HUDEP-2 (cell line): ENCODE measurements at regions not wholly inside any gene's neighbourhood (a gene's known extent, or its start where the extent isn't known, plus 50 kb on each side); places are given as distances from the start of the nearest gene placed in this dataset.
"Not testable (repeated sequence)": the region's sequence is repeated elsewhere in the genome, so short reads cannot be mapped to it uniquely, and the experiment has no call there.

Source experiments
- DNase-seq, 76 experiments: peaks; one replicate each; lab custom pipeline; 2025; ENCODE audit not compliant: unreplicated experiment in 76 of 76; lab: John Stamatoyannopoulos, UW

DNA sequence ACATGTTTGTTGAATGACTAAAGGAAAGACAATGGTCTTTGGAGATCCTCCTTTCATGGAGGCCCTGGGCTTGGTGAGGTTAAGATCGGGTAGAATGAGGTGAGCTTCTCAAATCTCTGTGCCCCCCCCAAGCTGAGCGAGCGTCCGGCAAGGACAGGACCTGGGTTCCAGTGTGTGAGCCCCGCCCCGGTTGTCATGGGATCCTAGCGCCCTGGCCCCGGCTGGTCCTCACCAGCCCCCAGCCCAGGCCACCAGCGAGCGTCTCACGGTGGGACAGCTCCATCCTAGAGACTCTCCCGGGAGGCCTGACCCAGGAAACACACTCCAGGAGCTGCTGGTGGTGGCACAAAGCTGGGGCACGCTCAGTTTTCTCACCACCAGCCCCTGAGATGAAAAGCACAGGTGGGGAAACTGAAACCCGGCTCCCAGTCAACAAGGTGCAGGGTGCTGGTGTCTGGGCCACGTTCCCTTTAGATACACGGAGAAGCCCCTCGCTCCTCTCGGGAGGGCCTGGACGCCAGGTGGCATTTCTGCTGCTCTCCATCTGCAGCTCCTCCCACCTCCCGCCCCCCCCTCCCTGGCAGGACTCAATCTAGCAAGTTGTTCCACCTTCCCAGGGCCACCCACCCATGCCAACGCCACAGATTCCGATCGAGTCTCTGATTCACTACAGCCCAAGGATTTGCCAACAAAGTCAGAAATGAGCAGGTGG, 131.3 kb upstream of the PPP1R26 start:
- DNase-seq, result no peak

DNA sequence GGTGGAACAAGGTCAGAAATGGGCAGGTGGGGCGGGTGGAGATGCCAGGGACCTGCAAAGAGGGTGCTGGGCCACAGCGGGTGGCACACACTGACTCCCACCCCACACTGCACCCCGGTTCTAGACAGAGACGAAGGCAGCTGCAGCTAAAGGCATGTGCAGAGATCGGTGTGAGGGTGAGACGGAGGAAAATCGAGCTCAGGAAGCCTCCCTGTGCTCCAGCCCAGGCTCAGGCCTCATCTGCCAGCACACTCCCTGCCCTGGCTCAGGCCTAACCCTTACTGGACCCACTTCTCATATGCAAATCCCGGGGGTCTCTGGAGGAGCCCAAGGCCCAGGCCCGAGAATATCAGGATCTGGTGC, 130.8 kb upstream of the PPP1R26 start:
- no peak for DNase-seq

DNA sequence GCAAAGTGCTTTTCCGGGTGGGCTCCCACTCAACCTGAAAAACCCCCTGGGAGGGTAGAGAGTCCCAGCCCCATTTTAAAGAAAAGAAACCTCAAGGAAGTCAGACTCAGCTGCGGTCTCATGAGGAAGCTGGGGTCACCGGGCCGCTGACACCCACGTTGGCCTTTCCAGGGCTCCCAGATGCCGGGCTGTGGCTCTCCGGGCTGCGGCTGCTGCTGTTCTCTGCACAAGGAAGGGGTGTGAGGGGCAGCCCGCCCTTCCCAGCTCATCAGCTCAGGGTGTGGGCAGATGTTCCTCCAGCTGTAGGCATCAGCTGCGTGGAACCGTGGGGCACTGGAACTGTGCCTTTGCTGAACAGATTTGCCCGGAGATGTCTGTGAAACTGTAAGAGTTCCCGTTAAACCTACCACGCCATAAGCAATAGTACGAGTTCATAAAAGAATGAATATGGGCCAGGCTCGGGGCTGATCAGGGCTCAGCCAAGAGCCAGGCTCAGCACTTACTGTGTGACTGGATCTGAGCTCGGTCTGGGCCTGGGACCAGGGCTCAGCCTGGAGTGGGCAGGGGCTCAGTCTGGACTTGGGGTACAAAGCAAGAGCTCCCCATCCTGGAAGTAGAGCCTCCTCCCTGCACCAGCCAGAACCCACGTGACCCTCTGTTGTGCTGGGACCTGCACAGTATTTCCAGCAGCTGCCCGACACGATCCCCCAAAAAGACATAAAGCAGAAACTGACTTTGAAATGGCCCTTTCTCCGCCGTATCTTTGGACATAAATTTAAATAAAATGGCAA, 130.2 kb upstream of the PPP1R26 start:
- no peak for DNase-seq

DNA sequence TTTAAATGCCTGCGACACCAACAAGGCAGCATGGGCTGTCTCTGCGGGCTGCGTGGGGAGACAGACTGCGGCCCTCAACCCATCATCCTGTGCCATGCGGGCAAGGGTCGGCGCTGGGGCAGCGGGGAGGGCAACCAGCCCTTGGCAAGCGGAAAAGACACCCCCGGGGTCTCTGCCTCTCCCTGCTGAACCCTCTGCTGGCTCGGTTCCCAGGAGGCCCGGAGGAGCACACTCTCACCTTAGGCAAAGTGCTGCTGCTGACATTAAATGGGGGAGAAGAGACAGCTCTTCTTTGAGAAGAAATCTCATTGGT, 129.6 kb upstream of the PPP1R26 start:
- DNase-seq, result no peak

DNA sequence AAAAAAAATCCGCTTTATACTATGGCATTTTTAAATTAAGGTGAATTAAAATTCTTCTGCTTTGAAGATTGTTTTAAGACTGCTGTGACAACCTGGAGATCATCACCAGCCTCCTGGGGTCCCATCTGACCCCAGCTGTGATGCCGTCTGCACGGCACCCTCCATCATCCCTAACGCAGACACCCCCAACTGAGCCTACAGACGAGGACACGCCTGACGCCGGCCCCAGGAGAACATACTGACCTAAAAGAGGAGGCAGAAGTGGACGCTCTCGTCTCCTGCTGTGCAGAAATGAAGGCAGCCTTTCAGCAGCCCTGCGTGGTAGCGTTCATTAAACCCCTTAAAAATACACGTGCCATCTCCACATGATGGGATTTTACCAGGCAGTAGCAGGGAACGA, 125.6 kb upstream of the PPP1R26 start:
- no peak for DNase-seq

DNA sequence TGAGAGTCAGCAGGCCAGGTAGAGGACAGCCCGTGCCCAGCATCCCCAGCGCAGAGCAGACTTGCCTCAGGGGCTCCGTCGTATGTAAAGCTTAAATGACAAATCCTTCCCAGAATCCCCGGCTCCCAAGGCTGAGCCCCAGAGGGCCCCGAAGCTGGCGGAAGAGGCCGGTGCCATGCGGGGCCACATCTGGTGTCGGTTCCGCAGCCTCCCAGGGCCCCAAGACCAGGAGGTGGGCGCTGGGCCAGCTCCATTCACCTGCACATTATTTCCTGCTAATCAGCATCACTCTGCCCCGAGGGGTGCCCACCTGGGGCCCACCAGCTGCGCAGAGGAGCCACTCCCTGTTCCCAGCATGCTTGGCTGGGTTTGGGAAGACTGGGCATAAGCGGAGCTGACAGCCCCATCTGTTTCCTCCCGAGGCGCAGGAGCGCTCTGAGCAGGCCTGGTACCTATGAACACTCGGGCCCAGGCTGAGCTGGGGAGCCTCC, 124.0 kb upstream of the PPP1R26 start:
- no peak for DNase-seq

DNA sequence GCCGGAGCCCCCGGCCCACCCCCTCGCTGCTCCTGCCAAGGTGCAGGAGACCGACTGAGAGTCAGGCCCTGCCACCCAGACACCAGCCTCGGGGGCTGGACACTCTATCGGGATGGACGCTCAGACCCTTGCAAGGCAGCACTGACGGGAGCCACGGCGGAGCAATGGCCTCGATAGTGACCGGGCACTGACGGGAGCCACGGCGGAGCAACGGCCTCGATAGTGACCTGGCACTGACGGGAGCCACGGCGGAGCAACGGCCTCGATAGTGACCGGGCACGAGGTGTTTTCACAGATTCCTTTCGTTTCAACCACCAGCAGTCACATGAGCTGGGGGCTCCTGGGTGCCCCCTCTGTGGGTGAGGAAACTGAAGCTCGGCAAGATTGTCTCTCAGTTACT, 123.6 kb upstream of the PPP1R26 start:
- no peak for DNase-seq

DNA sequence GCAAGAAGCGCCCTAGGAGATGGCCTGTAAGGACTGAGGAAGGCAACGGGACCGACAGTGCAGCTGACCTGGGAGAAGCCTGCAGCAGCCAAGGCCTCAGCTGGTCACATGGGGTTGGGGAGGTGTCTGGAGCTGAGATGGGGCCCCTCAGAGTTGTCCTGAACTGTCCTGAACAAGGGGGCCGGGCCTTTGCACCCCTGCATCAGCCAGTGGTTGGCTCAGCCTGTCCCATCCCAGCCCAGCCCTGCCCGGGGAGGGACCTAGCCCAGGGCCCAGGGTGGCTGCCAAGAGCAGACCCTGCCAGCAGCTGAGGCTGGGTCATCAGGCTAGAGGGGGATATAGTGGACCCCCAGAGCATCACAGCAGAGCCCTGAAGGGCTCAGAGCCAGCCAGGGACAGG, 122.8 kb upstream of the PPP1R26 start:
- DNase-seq, result no peak

DNA sequence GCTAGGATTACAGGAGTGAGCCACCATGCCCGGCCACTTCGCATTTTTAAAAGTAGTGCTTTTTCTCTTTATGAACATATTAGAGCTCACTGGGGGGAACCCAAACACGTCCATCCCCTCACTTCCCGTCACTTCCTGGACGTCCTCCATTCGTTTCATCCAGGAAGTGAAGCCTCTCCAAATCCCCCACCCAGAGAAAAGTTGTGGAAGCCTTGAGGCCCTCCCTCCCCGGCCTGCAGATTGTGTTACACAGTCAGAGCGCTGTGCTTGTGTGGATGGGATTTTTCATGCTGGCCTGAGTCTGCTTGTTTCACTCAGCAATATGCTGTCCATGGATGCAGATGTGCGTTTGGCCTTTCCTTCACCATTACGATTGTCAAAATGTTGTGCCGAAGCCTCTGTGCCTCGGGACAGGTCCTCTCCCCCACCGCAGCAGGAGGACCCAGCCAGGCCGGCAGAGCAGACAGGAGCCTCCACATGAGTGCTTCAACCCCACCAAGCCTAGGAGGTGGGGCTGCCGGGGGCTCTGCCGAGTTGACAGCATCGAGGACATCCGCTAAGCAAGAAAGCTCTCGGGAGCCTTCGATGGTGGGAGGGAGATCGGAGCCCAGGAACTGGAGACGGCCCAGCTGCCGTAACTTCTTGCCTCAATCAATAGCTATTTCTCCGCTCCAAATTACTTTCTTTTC, 121.6 kb upstream of the PPP1R26 start:
- DNase-seq, result no peak

DNA sequence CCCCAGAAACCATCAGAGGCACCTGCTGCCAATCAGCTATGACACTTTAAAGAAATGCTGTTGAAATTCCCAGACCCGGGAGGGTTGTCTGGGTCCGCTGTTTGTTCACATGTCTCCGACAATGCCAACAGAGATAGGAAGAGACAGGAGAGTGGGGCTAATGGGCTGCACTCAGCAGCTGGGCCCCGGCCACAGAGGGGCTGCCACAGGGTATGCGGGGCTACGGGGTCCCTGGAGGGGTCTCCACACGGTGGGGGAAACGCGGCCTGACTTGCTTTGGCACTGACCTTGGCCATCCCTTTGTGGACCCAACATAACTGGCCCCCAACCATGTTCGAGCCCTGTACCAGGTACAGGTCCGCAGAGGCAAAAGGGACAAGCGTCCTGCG, 121.0 kb upstream of the PPP1R26 start:
- no peak for DNase-seq

DNA sequence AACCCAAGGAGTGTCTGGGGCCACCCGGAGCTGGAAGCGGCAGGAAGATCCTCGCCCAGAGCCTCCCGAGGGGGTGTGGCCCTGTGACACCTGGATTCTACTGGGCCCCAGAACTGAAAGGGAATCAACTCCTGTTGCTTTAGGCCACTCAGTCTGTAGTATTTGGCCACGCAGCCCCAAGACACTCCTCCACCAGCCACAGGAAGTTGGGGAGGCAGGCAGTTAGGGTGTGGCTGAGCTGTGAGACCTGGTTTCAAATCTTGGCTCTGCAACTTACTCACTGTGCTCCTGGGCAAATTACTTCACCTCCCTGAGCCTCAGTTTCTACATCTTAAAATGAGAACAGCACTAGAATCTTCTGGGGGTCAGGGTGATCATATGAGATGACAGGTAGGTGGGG, 119.8 kb upstream of the PPP1R26 start:
- no peak for DNase-seq

DNA sequence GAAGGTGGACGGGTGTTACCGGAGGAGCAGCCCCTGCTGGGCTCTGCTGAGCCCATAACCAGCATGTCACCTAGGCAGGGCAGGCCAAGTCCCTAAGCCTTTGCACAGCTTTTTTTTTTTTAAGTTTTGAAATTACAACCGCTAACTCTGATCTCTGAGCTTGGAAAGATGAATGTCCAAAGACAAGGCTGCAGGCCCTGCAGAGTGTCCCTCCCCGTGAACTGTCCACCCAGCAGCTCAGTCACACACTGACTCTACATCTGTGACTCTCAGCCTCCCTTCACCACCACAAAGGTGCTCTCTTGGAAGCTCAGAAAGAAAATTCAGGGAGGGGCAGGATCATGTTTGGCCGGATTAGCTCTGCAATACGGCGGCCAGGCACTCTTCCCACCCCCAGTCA, 119.0 kb upstream of the PPP1R26 start:
- no peak for DNase-seq

DNA sequence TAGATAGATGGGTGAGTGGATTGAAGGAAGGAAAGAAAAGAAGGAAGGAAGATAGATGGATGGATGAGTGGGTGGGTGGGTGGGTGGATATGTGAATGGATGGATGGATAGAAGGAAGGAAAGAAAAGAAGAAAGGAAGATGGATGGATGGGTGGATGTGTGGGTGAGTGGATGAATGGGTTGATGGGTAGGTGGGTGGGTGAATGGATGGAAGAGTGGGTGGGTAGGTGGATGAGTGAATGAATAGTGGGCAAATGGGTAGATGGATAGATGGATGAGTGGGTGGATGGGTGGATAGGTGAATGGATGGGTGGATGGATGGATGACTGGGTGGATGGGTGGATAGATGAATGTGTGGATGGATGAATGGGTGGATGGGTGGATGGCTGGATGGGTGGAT, 117.9 kb upstream of the PPP1R26 start:
- DNase-seq, result not testable (repeated sequence)

DNA sequence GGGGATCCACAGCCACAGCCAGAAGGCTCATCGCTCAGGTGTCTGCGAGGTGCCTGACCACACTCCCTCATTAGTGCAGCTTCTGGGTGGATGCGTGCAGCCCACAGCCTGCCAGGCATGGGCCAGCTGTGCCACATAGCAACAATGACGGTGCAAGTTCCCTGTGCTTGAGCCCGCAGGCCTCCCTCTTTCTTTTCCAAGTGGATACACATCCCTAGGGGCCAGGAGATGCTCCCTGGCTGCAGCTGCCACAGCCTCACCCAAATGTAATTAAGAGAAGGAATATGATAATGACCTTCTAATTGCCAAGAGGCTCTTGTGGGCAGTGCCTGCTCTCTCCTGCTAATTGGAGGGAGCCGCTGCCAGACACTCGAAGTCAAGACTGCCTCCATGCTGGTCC, 116.0 kb upstream of the PPP1R26 start:
- DNase-seq, result no peak

DNA sequence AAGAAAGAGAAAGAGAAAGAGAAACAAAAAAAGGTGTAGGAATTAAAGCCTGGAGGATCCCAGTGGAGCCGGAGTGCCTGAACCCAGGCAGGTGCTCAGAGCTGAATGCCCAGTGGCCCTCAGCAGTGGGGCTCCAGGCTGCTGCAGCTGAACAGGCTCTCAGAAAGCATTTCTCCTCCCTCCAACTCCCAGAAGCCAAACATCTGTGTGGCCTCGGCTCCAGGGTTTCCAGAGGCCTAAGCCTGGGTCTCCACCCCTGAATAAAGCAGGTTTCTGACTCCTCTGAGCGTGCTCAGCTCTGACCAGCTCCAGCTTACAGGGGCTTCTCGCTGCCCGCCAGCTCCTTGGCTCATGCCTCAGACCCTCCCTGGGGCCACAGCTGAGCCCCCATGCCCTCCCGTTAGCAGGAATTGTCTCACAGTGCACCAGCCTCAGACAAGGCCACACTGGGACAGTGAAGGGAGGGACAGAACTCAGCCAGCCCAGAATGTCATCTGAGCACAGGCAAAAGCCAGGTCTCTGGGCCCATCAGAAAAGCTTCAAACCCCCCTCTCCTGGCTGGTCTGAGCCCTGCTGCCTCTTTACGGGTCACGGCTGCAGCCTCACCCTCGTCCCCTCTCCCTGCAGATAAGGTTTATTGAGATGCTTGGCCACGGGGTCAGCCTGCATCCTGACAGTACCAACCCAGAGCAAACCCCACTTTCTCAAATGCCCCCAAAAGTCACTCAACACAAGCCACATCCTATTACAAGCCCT, 114.4 kb upstream of the PPP1R26 start:
- DNase-seq, result no peak

DNA sequence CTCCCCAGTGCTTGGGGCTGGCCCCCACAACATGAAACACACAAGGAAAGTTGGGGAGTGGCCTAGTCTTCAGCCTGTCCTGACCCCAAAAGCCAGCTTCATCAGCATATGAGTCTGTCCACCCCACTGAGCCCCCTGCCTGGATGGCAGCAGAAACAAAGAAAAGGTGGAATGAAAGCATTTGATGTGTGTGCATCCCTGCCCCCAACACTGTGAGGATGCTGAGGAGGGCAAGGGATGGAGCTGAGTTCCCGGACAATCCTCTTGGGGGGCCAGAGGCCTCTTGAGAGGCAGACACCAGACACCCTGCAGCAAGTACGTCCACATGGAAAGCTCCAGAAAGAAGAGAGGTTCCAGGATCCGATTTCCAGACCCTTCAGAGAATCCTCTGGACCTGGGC, 113.5 kb upstream of the PPP1R26 start:
- DNase-seq, result no peak

DNA sequence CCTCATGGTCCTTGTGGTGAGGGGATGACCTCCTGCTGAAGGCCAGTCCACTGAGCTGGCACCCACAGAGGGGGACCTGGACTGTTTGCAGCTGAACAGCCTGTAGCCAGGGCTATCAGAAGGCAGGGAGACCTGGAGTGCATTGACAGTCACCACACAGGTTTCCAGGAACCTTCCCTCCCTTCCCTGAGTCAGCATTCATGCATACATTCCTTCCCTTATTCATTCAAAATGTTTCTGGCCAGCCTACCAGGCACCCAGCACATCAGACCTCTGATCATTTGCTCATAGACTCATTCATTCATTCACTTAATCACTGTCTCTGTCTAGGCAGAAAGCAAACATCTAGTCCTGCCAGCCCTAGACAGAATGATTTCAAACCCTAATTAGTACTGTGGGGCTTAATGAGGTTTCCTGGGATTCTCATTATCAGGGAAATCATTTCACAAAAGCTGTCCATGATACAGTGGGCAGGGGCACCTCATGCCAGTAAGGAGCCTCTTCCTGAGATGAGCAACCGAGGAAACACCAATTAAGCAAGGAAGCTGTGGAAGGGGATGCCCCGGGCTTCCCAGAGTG, 110.1 kb upstream of the PPP1R26 start:
- DNase-seq, result no peak

DNA sequence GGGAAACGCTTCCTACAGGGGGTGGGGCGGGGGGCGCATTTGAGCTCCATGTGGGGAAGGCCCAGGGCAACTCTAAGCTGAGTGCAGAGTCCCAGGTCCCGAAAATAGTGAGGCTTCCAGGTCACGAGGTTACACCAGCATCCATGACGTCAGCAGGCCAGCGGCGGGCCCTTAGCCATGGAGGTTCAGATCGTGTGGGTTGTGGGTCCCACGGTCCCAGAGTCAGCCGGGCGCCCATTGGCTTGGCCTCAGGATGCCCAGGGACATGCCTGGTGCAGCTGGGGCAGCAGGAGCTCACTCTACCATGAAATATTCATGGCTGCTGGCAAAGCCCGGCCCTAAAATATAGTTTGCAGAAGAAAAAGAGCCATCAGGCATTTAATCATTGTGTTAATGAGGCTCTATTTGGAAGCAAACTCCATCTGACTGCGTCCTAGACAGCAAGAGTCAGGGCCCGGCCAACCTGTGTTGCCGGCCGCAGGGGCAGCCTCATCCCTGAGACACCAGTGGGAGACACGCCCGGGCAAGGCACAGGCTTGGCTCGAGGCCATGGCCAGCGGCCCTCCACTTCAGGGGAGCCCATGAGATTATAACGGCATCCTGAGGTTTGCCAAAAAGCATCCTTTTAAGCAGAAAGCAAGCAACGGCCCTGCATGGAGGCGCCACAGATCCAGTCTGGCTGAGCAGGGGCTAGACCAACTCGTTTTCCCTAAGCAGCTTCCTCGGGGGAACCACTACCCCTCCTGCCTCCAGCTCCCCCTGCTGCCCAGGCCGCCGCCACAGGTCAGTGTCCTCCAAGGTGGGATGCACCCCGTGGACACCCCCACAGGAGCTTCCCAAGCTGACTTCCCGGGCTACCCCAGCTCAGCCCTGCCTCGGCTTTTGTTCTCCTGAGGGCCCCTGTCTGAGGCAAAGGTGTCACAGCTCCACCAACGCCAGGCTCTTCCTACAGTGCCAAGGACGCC, 108.9 kb upstream of the PPP1R26 start:
- DNase-seq, result no peak

DNA sequence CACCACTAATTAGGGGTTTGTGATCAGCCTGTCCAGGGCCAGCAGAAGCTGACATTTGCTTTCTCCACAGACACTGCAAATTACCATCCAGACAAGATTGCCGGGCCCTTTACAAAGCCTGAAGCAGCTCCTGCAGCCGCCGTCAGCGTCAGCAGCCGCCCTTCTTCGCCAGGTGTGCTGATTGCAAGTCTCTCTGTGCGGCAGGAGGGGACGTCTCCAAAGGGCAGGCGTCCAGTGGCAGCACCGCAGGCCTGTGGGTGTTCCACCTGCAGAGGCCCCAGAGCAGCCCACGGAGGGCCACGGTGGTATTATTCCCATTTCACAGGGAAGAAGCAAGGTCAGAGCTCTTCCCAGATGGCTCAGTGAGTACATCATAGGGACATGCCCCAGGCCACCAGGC, 108.0 kb upstream of the PPP1R26 start:
- DNase-seq, result no peak

DNA sequence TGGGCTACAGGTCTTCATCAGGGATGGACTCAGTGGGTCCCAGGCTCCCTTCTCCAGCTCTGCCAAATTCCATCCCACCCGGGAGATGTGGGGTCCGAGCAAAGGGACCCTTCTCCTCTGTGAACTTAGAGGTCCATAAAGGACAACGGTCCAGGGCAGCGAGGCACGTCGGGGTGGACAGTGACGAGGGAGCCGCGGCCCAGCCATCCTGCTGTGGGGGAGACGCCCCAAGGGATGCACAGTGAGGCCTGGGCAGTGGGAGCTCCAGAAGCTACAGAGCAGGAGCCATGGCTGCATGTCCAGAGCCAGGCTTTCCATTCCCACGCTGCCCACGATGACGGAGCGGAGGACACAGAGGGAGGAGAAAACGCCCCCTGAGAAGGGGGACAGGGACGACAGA, 107.5 kb upstream of the PPP1R26 start:
- no peak for DNase-seq
